ENCODE measurements at regions not wholly inside any gene's neighbourhood (a gene's known extent, or its start where the extent isn't known, plus 50 kb on each side); places are given as distances from the start of the nearest gene placed in this dataset.

- H2AFZ ChIP-seq (ENCODE audit: low read length): no peak overlapping the region
- no peaks in the 10 kb centered on the region for H3K4me1 ChIP-seq (ENCODE audit: insufficient read depth, low read length, severe bottlenecking)
- no peak overlapping the region for H3K4me2 ChIP-seq (ENCODE audit: low read length)
- no peaks in the 10 kb centered on the region for H3K27me3 ChIP-seq (ENCODE audit: insufficient read depth, low read length)
- no peak overlapping the region for H3K27ac ChIP-seq (ENCODE audit: low read depth, low read length, poor library complexity, severe bottlenecking)
- no peaks in the 10 kb centered on the region for H3K36me3 ChIP-seq (ENCODE audit: insufficient read depth, low read length)
- no peak overlapping the region for H3K4me3 ChIP-seq (ENCODE audit: low read depth, low read length, poor library complexity, severe bottlenecking)
- H3F3A ChIP-seq (ENCODE audit: insufficient read depth, low read length): no peaks in the 10 kb centered on the region
- H4K20me1 ChIP-seq (ENCODE audit: insufficient read depth, low read length): no peaks in the 10 kb centered on the region
- no peaks in the 10 kb centered on the region for H3K9me2 ChIP-seq (ENCODE audit: low read depth, low read length)
- H3K79me2 ChIP-seq (ENCODE audit: insufficient read depth, low read length): no peaks in the 10 kb centered on the region
- no peaks in the 10 kb centered on the region for H3K9me3 ChIP-seq (ENCODE audit: low read length)
- TF ChIP-seq CTCF (IDR thresholded peaks at IDR 0.05; ENCODE audit: low read length): no peak
- TF ChIP-seq EZH2 (IDR thresholded peaks at IDR 0.05; ENCODE audit: borderline replicate concordance, low read length): no peak
- no peak overlapping the region for H3K9ac ChIP-seq (ENCODE audit: low read length)
Measured at GRCh38 chr9:4362281-4362680, 62.4 kb upstream of the GLIS3 start.

GRCh38 chr9:4359016-4359415 lies 59.1 kb upstream of the GLIS3 start:
- H4K20me1 ChIP-seq (ENCODE audit: insufficient read depth, low read length): no peaks in the 10 kb centered on the region
- no peak overlapping the region for H3K27ac ChIP-seq (ENCODE audit: low read depth, low read length, poor library complexity, severe bottlenecking)
- H3K4me3 ChIP-seq (ENCODE audit: low read depth, low read length, poor library complexity, severe bottlenecking): no peak overlapping the region
- no peaks in the 10 kb centered on the region for H3K4me1 ChIP-seq (ENCODE audit: insufficient read depth, low read length, severe bottlenecking)
- H2AFZ ChIP-seq (ENCODE audit: low read length): no peak overlapping the region
- TF ChIP-seq EZH2 (IDR thresholded peaks at IDR 0.05; ENCODE audit: borderline replicate concordance, low read length) (no peak), CTCF (IDR thresholded peaks at IDR 0.05; ENCODE audit: low read length) (no peak)
- H3K9me3 ChIP-seq (ENCODE audit: low read length): no peaks in the 10 kb centered on the region
- H3K79me2 ChIP-seq (ENCODE audit: insufficient read depth, low read length): no peaks in the 10 kb centered on the region
- no peaks in the 10 kb centered on the region; the same call in 1 of the 2 replicates for H3K27me3 ChIP-seq (ENCODE audit: insufficient read depth, low read length)
- H3K4me2 ChIP-seq (ENCODE audit: low read length): no peak overlapping the region
- H3F3A ChIP-seq (ENCODE audit: insufficient read depth, low read length): no peaks in the 10 kb centered on the region
- H3K9me2 ChIP-seq (ENCODE audit: low read depth, low read length): no peaks in the 10 kb centered on the region
- no peaks in the 10 kb centered on the region for H3K36me3 ChIP-seq (ENCODE audit: insufficient read depth, low read length)
- no peak overlapping the region for H3K9ac ChIP-seq (ENCODE audit: low read length)

GRCh38 chr9:4357929-4358328 lies 58.1 kb upstream of the GLIS3 start:
- H3K4me1 ChIP-seq (ENCODE audit: insufficient read depth, low read length, severe bottlenecking): no peaks in the 10 kb centered on the region
- H2AFZ ChIP-seq (ENCODE audit: low read length): no peak overlapping the region
- TF ChIP-seq CTCF (IDR thresholded peaks at IDR 0.05; ENCODE audit: low read length) (no peak), EZH2 (IDR thresholded peaks at IDR 0.05; ENCODE audit: borderline replicate concordance, low read length) (no peak)
- H3F3A ChIP-seq (ENCODE audit: insufficient read depth, low read length): no peaks in the 10 kb centered on the region
- no peaks in the 10 kb centered on the region for H3K79me2 ChIP-seq (ENCODE audit: insufficient read depth, low read length)
- no peak overlapping the region for H3K4me2 ChIP-seq (ENCODE audit: low read length)
- no peaks in the 10 kb centered on the region for H4K20me1 ChIP-seq (ENCODE audit: insufficient read depth, low read length)
- no peaks in the 10 kb centered on the region for H3K9me3 ChIP-seq (ENCODE audit: low read length)
- no peaks in the 10 kb centered on the region for H3K36me3 ChIP-seq (ENCODE audit: insufficient read depth, low read length)
- H3K9me2 ChIP-seq (ENCODE audit: low read depth, low read length): no peaks in the 10 kb centered on the region
- no peak overlapping the region for H3K27ac ChIP-seq (ENCODE audit: low read depth, low read length, poor library complexity, severe bottlenecking)
- no peak overlapping the region for H3K9ac ChIP-seq (ENCODE audit: low read length)
- no peak overlapping the region for H3K4me3 ChIP-seq (ENCODE audit: low read depth, low read length, poor library complexity, severe bottlenecking)
- H3K27me3 ChIP-seq (ENCODE audit: insufficient read depth, low read length): no peaks in the 10 kb centered on the region; the same call in 1 of the 2 replicates

Data from OCI-LY1 (cell line).